Parathyroid adenoma (tissue), 2 donors: ENCODE measurements at regions not wholly inside any gene's neighbourhood (a gene's known extent, or its start where the extent isn't known, plus 50 kb on each side); places are given as distances from the start of the nearest gene placed in this dataset.

Experiments used
- H2AFZ ChIP-seq: fragments of 300-600 bp; sonication (generic); one replicate; pipeline ENCODE4 v1.7.0; 2017; ENCODE audit warnings: antibody characterized with exemption, mild to moderate bottlenecking
- H3K27ac ChIP-seq: fragments of 300-600 bp; sonication (generic); one replicate; pipeline ENCODE4 v1.7.0; 2017
- H3K27me3 ChIP-seq: fragments of 300-600 bp; sonication (generic); one replicate; pipeline ENCODE4 v1.7.0; 2017; ENCODE audit warnings: low read length; ENCODE audit not compliant: control insufficient read depth, insufficient read depth
- H3K36me3 ChIP-seq: fragments of 300-600 bp; sonication (generic); one replicate; pipeline ENCODE4 v1.7.0; 2017; ENCODE audit warnings: low read length; ENCODE audit not compliant: control insufficient read depth, insufficient read depth
- H3K4me1 ChIP-seq: fragments of 300-600 bp; sonication (generic); one replicate; pipeline ENCODE4 v1.7.0; 2017; ENCODE audit warnings: control low read depth
- H3K4me2 ChIP-seq: fragments of 300-600 bp; sonication (generic); one replicate; pipeline ENCODE4 v1.7.0; 2017; ENCODE audit warnings: low read length
- H3K4me3 ChIP-seq: fragments of 300-600 bp; sonication (generic); one replicate; pipeline ENCODE4 v1.7.0; 2017; ENCODE audit warnings: low read depth, low read length
- H3K79me2 ChIP-seq: fragments of 300-600 bp; sonication (generic); one replicate; pipeline ENCODE4 v1.7.0; 2017; ENCODE audit warnings: control low read depth
- H3K9ac ChIP-seq: fragments of 300-600 bp; sonication (generic); one replicate; pipeline ENCODE4 v1.7.0; 2017; ENCODE audit warnings: mild to moderate bottlenecking
- H3K9me3 ChIP-seq: fragments of 300-600 bp; sonication (generic); one replicate; pipeline ENCODE4 v1.7.0; 2017; ENCODE audit warnings: low read length; ENCODE audit not compliant: control insufficient read depth
- CTCF ChIP-seq: fragments of 300-600 bp; sonication (generic); IDR thresholded peaks from one replicate; pipeline ENCODE4 v1.7.0; 2017; ENCODE audit warnings: antibody characterized with exemption, mild to moderate bottlenecking
- donor health status: primary hyperparathyroidism.

GRCh38 chr12:90281154-90281868 lies 572.7 kb upstream of the ATP2B1 start:
- TF ChIP-seq CTCF = no peak
- H3K27me3 ChIP-seq = no peaks in the 10 kb centered on the region
- H2AFZ ChIP-seq = no peak overlapping the region

GRCh38 chr12:90280564-90281058 lies 572.0 kb upstream of the ATP2B1 start:
- H3K4me3 ChIP-seq = no peak overlapping the region
- H3K79me2 ChIP-seq = no peaks in the 10 kb centered on the region
- H3K36me3 ChIP-seq = no peaks in the 10 kb centered on the region
- TF ChIP-seq CTCF = no peak
- no peak overlapping the region for H3K4me2 ChIP-seq
- H3K9me3 ChIP-seq = no peaks in the 10 kb centered on the region
- H3K27ac ChIP-seq = no peak overlapping the region
- H2AFZ ChIP-seq = no peak overlapping the region
- no peak overlapping the region for H3K9ac ChIP-seq
- no peaks in the 10 kb centered on the region for H3K4me1 ChIP-seq
- H3K27me3 ChIP-seq = no peaks in the 10 kb centered on the region

More at GRCh38 chr12:90281154-90281868, 572.7 kb upstream of the ATP2B1 start:
- no peak overlapping the region for H3K4me3 ChIP-seq
- H3K36me3 ChIP-seq = no peaks in the 10 kb centered on the region
- H3K79me2 ChIP-seq = no peaks in the 10 kb centered on the region
- no peaks in the 10 kb centered on the region for H3K9me3 ChIP-seq
- no peak overlapping the region for H3K4me2 ChIP-seq
- H3K27ac ChIP-seq = no peak overlapping the region
- no peak overlapping the region for H3K9ac ChIP-seq
- no peaks in the 10 kb centered on the region for H3K4me1 ChIP-seq

- H3K9me3 ChIP-seq = no peaks in the 10 kb centered on the region
Observed at GRCh38 chr12:90280033-90280432, 571.4 kb upstream of the ATP2B1 start.

DNA sequence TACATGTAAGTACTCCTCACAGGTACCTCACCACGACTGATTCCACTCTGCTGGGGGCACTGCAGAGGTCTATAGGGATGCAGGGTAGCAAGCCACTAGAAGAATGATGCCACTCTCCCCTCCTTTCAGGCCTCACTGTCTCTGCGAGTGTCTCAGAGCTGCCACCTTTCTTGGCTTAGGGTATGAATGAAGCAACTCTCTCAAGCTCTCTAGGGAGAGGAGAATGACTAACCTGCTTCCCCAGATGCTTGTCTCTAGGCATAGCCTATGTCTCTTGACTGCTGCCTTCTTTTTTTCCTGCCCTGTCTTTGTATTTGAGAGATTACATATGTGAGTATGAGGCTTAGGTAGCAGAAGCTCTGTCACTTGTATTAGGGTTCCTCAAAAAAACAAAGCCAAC lies 566.5 kb upstream of the ATP2B1 start:
- Histone ChIP-seq H3K27ac (no peak overlapping the region), H3K9me3 (no peaks in the 10 kb centered on the region), H3K9ac (no peak overlapping the region), H3K4me1 (no peaks in the 10 kb centered on the region), H3K27me3 (no peaks in the 10 kb centered on the region), H3K79me2 (no peaks in the 10 kb centered on the region), H3K4me2 (no peak overlapping the region), H3K4me3 (no peak overlapping the region), H3K36me3 (no peaks in the 10 kb centered on the region), H2AFZ (no peak overlapping the region)
- no peak for TF ChIP-seq CTCF

More at GRCh38 chr12:90280033-90280432, 571.4 kb upstream of the ATP2B1 start:
- no peak for TF ChIP-seq CTCF
- Histone ChIP-seq H3K9ac (no peak overlapping the region), H3K27me3 (no peaks in the 10 kb centered on the region), H3K4me3 (no peak overlapping the region), H3K4me2 (no peak overlapping the region), H3K36me3 (no peaks in the 10 kb centered on the region), H3K4me1 (no peaks in the 10 kb centered on the region), H3K79me2 (no peaks in the 10 kb centered on the region), H2AFZ (no peak overlapping the region), H3K27ac (no peak overlapping the region)

DNA sequence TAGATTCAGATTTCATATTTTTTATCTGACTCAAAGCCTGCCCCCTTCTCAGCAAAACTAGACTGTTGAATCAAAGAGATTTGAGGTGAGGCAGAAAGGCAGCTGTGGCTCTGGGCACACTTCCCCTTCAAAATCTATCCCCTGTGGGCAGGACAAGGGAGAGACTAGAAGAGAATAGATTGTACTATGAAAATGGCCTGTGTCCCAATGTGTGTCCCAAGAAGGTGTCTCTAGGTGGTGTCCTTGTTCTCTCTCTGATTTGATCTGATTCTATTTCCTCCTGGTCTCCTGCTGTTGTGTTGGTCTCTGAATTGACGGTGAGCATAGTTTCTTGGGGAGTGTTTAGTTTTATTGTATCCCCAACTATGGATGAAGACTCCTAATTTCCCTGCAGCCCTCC lies 565.8 kb upstream of the ATP2B1 start:
- Histone ChIP-seq H3K36me3 (no peaks in the 10 kb centered on the region), H3K9me3 (no peaks in the 10 kb centered on the region), H3K4me1 (no peaks in the 10 kb centered on the region), H3K9ac (no peak overlapping the region), H3K4me3 (no peak overlapping the region), H3K4me2 (no peak overlapping the region), H3K27me3 (no peaks in the 10 kb centered on the region), H2AFZ (no peak overlapping the region), H3K79me2 (no peaks in the 10 kb centered on the region), H3K27ac (no peak overlapping the region)
- TF ChIP-seq CTCF = peak; percentile 16
